ENCODE measurements at regions not wholly inside any gene's neighbourhood (a gene's known extent, or its start where the extent isn't known, plus 50 kb on each side); places are given as distances from the start of the nearest gene placed in this dataset.

GRCh38 chr16:86292942-86293341 is 217.4 kb upstream of the FOXF1 start:
- H3K9me2 ChIP-seq (replicated peaks; ENCODE audit: control insufficient read depth, low read length) = no peaks in the 10 kb centered on the region
- TF ChIP-seq CTCF (IDR thresholded peaks at IDR 0.05; ENCODE audit: low read depth, low read length, poor library complexity, severe bottlenecking) = no peak
- no peak for TF ChIP-seq EZH2phosphoT487 (IDR thresholded peaks at IDR 0.05; ENCODE audit: borderline replicate concordance, low read length)
- H3F3A ChIP-seq (ENCODE audit: control insufficient read depth, insufficient read depth) = no peaks in the 10 kb centered on the region
- H3K79me2 ChIP-seq (ENCODE audit: control insufficient read depth, low read length) = no peaks in the 10 kb centered on the region
- no peaks in the 10 kb centered on the region for H4K20me1 ChIP-seq (ENCODE audit: control insufficient read depth, insufficient read depth, low read depth, low read length)
- H3K9me3 ChIP-seq (ENCODE audit: control insufficient read depth, insufficient read depth, low read length) = no peaks in the 10 kb centered on the region
- H3K4me1 ChIP-seq (ENCODE audit: control insufficient read depth, low read length) = no peaks in the 10 kb centered on the region
- H3K27me3 ChIP-seq (ENCODE audit: control insufficient read depth, low read length) = peaks cover 27% of the 10 kb centered on the region
- no peak overlapping the region for H3K4me2 ChIP-seq (ENCODE audit: low read length)
- no peaks in the 10 kb centered on the region for H3K36me3 ChIP-seq (ENCODE audit: control insufficient read depth, low read length)
- no peak overlapping the region for H3K27ac ChIP-seq (ENCODE audit: low read depth, low read length)
- H3K4me3 ChIP-seq (ENCODE audit: low read length) = no peak overlapping the region

- H3K4me3 ChIP-seq (ENCODE audit: low read length) = no peak overlapping the region
- H3K27me3 ChIP-seq (ENCODE audit: control insufficient read depth, low read length) = peaks cover 18% of the 10 kb centered on the region
- H3K79me2 ChIP-seq (ENCODE audit: control insufficient read depth, low read length) = no peaks in the 10 kb centered on the region
- TF ChIP-seq CTCF (IDR thresholded peaks at IDR 0.05; ENCODE audit: low read depth, low read length, poor library complexity, severe bottlenecking) = no peak
- no peak for TF ChIP-seq EZH2phosphoT487 (IDR thresholded peaks at IDR 0.05; ENCODE audit: borderline replicate concordance, low read length)
- no peaks in the 10 kb centered on the region for H4K20me1 ChIP-seq (ENCODE audit: control insufficient read depth, insufficient read depth, low read depth, low read length)
- no peaks in the 10 kb centered on the region for H3K9me3 ChIP-seq (ENCODE audit: control insufficient read depth, insufficient read depth, low read length)
- H3K4me2 ChIP-seq (ENCODE audit: low read length) = no peak overlapping the region
- no peak overlapping the region for H3K27ac ChIP-seq (ENCODE audit: low read depth, low read length)
- no peaks in the 10 kb centered on the region for H3F3A ChIP-seq (ENCODE audit: control insufficient read depth, insufficient read depth)
- no peaks in the 10 kb centered on the region for H3K36me3 ChIP-seq (ENCODE audit: control insufficient read depth, low read length)
- H3K4me1 ChIP-seq (ENCODE audit: control insufficient read depth, low read length) = no peaks in the 10 kb centered on the region
- H3K9me2 ChIP-seq (replicated peaks; ENCODE audit: control insufficient read depth, low read length) = no peaks in the 10 kb centered on the region
Measured at GRCh38 chr16:86293906-86294305, 216.4 kb upstream of the FOXF1 start.

- Histone ChIP-seq H3K79me2 (ENCODE audit: control insufficient read depth, low read length) (no peaks in the 10 kb centered on the region), H3K4me2 (ENCODE audit: low read length) (no peak overlapping the region), H3K4me1 (ENCODE audit: control insufficient read depth, low read length) (no peaks in the 10 kb centered on the region), H3K36me3 (ENCODE audit: control insufficient read depth, low read length) (no peaks in the 10 kb centered on the region), H4K20me1 (ENCODE audit: control insufficient read depth, insufficient read depth, low read depth, low read length) (no peaks in the 10 kb centered on the region), H3K27ac (ENCODE audit: low read depth, low read length) (no peak overlapping the region), H3K9me3 (ENCODE audit: control insufficient read depth, insufficient read depth, low read length) (no peaks in the 10 kb centered on the region), H3K9me2 (replicated peaks; ENCODE audit: control insufficient read depth, low read length) (no peaks in the 10 kb centered on the region), H3K4me3 (ENCODE audit: low read length) (no peak overlapping the region), H3F3A (ENCODE audit: control insufficient read depth, insufficient read depth) (no peaks in the 10 kb centered on the region), H3K27me3 (ENCODE audit: control insufficient read depth, low read length) (peaks cover 10% of the 10 kb centered on the region)
- TF ChIP-seq EZH2phosphoT487 (IDR thresholded peaks at IDR 0.05; ENCODE audit: borderline replicate concordance, low read length) (no peak), CTCF (IDR thresholded peaks at IDR 0.05; ENCODE audit: low read depth, low read length, poor library complexity, severe bottlenecking) (no peak)
Measured at GRCh38 chr16:86294535-86295196, 215.7 kb upstream of the FOXF1 start.

Data from DOHH2 (cell line).